ENCODE measurements at regions not wholly inside any gene's neighbourhood (a gene's known extent, or its start where the extent isn't known, plus 50 kb on each side); places are given as distances from the start of the nearest gene placed in this dataset.
"Not testable (repeated sequence)": the region's sequence is repeated elsewhere in the genome, so short reads cannot be mapped to it uniquely, and the experiment has no call there.

DNA sequence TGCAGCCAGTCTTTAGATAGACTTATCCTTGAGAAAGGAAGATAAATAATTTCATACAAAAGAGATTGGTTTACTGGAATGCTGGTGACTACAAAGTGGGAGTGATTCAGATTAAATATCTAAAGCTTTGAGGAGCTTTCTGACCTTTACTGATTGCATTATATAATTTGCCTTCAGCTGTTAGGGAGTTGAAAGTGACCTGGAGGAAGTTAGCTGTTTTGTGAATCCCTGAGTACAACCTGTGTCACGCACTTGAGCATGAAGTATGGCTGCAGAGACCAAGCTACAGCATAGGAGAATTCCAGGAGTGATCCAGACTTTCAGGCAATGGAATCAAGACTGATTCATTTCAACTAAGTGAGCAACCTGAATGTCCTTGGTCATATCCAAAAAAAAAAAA is 1848.3 kb upstream of the RAG2 start:
- no peak for DNase-seq (ENCODE audit: low read depth in 2 of 2)

DNA sequence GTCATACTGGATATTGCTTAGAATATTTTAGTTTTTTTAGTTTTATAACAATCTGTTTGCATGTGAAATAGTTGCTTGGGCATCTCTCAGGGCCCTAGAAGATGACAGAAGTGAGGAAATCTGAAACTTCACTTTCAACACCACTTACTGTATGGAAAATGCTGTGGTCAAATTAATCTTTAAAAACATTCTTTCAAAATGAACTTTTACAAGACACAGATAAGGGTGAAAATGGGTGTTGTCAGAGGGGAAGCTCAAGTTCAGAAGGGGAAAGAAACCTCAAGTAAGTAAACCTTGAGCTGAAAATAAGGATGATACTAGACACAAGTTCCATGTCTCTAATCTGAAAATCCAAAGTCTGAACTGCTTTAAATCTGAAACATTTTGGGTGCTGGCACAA is 1840.1 kb upstream of the RAG2 start:
- DNase-seq (ENCODE audit: low read depth in 2 of 2): no peak

DNA sequence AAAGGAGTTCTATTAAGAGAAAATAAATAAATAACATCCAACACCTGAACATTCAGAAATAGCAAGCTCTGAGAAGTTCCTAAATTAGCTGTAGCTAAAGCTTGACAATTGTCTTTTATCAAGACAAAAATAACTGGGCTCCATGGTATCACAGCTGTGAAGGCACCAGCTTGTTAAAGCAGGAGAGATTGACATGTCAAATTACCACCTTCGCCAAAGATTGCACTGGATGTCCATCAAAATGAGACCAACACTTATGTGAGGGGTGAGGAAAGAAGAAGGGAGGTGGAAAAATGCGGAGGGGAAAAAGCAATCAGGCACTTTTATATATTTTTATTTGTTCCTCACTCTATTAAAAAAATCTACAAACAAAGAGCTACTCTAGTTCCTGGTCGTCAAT is 1827.5 kb upstream of the RAG2 start:
- DNase-seq (ENCODE audit: low read depth in 2 of 2): no peak

DNA sequence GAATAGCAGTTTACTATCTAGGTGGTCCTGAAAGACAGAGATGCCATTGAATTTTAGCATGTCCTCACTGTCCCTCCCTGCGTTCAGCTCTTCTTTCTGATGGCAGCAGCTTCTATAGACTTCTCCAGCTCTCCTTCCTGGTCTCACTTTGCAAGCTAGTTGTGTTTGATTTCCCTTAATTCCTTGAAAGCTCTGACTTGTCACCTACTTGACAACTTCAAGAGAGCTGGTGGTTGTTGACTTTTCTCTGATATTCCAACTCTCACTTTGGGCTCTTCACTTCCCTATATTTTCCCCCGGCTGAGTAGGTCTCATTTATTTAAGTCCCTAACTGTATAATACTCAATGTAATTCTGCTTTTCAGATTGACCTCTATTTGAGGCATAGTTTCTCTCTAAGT is 1825.0 kb upstream of the RAG2 start:
- no peak for DNase-seq (ENCODE audit: low read depth in 2 of 2)

DNA sequence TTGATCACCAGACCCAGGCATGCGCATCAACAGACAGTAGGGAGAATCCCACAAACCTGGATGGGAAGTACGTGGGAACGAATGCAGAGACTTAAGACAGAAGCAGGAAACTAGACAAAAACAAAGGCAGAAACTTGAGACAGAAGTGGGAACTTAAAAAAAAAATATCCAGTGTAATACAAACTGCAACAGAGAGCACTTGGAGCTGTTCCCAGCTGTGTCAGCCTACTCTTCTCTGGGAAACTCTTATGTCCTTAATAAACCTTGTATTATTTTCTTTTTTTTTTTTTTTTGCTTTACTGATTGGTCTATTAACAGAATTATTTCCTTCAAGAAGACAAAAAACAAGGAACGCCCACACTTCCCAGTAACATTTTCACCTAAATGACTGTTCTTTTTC is 1818.1 kb upstream of the RAG2 start:
- DNase-seq (ENCODE audit: low read depth in 2 of 2): no peak

DNA sequence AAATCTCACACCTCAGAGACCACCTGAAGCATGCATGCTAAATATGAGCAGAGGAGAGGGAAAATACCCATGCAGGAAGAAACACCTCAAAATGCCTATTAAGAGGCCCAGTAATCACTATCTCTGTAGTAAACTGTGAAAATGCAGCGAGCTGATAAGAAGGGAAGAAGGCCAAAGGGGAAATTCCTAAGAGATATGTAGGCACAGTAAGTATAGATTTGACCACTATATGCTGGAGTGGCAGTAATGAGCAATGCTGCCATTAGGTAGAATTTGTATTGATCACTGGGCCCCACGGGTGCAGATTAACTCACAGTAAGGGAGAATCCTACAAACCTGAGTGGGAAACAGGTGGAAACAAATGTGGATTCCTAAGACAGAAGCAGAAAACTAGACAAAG is 1813.1 kb upstream of the RAG2 start:
- DNase-seq (ENCODE audit: low read depth in 2 of 2): no peak

DNA sequence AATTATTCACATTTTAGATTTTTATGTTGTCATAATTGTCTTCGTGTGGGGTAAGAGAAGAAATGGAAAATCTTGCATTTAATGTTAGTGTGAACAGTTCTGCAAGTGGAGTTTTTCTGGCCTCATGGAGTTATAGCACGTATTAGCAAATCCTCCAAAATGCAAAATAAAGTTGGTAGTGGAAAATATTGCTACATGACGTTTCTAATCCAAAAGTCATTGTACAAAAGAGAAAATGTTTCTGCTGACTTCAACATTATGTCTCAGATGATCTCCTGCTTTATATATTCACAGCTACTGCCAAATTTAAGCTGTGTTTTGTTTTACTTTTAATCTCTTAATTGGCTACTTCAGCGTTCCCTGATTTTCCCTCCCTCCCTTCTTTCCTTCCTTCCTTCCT is 1804.0 kb upstream of the RAG2 start:
- no peak for DNase-seq (ENCODE audit: low read depth in 2 of 2)

DNA sequence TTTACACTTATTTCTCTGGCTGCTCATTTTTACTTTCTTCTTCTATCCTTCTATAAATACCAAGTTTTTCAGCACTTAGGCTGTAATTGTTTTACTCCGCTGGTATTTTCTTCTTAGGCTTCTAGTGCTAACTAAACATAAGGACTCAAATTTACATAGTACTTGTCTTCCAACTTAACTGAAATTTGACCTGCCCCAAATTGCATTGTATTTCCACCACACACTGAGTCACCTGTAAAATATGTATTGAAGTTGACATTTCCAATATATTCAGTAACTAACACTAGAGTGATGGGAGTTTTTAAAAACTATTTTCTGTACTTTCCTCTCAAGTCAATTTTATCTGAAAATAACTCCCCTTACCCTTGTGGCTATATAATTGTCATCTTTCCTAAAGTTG is 1794.1 kb upstream of the RAG2 start:
- no peak for DNase-seq (ENCODE audit: low read depth in 2 of 2)

DNA sequence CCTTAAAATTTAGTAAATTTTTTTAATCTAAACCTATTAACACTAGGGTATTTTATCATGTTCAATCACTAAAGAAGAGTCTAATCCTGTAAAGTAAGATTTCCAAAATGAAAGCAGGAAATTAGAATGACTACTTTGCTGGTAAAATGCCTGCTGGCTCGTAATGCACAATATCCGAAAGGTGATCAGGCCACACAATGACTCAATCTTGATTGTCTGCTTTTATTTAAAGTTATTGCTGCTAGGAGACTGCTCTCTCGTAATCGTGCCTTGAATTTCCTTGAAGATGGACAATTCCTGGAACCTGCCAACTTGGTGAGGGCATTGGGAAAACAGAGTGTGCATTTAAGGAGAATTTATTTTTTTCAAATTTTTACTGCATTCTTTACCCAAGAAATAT is 1786.5 kb upstream of the RAG2 start:
- no peak for DNase-seq (ENCODE audit: low read depth in 2 of 2)

DNA sequence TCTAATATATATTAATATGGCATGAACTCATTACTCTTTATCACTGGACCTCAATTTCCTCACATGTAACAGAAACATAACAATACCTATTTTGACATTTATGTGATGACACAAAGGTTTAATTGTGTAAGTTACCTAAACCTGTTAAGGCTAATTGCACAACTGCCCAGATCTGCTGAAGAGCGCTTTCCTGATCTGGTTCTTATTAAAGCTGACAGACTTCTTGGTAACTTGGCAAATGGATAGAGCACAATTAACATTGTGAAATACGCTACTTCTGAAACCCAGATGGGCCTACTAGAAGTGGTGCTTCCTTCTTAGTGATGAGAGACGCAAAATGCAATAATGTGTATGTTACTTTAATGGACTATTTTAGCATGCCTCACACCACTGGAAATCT is 1767.2 kb upstream of the RAG2 start:
- no peak for DNase-seq (ENCODE audit: low read depth in 2 of 2)

DNA sequence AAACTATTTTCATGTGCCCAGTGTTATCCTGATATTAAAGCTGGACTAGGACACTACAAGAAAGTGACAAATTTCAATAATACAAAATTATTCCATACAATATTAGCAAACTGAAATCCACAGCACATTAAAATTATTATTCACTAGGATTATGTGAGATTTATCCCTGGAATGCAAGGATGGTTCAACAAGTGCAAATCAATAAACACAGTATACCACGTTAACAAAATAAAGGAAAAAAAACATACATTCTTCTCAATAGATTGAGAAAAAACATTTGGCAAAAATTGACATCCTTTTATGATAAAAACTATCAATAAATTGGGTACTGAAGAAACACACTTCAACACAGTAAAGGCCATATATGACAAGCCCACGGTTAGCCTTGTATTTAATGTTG is 1758.2 kb upstream of the RAG2 start:
- DNase-seq (ENCODE audit: low read depth in 2 of 2): no peak

DNA sequence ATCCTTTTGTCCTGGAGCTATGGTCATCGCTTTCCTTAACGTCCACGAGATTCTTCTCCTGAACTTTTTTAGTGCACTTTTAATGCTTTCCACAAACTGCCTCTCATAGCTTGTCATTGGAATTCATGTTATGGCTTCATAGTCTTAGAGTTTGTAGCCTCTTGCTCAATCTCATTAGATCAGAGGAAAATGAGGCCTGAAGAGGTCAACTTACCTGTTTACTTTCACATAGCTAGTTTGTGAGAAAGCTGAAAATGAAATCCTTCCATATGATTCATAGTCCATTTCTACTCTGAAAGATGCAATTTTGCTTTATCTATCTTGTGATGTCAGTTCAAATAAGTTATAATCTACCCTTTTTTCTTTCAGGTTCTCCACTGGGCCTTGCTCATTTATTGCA is 1747.2 kb upstream of the RAG2 start:
- no peak for DNase-seq (ENCODE audit: low read depth in 2 of 2)

DNA sequence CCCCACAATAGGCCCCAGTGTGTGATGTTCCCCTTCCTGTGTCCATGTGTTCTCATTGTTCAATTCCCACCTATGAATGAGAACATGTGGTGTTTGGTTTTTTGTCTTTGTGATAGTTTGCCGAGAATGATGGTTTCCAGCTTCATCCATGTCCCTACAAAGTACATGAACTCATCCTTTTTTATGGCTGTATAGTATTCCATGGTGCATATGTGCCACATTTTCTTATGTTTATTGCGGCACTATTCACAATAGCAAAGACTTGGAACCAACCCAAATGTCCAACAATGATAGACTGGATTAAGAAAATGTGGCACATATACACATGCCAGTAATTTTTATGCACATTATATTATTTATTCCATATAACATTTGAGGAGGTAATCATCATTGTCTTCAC is 1743.6 kb upstream of the RAG2 start:
- DNase-seq (ENCODE audit: low read depth in 2 of 2): not testable (repeated sequence)

DNA sequence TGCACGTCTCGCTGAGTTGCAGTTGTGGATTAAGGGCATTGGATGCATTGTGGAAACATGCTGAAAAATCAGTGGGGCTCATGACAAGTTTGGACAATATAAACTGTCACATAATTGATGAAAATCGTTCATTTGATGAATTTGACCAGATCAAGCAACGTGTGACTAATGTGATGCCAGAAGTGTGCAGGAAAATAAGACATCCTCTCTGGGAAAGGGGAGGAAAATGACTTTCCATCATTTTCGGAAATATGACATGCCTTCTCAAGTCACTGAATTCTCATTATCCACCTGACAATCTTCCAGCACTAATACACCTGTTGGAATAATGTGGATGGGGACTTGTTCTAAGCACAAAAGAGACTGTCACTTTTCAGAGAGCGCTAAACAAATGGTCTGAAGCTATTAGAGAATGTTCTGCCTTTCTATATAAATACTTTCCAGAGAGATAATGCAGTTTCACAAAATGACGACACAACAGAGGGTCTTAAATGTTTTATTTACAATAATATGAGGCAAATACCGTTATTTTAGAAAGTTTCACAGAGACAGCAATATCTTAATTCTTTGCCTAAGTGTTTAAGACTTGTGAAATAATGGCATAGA is 1741.9 kb upstream of the RAG2 start:
- DNase-seq (ENCODE audit: low read depth in 2 of 2): no peak

DNA sequence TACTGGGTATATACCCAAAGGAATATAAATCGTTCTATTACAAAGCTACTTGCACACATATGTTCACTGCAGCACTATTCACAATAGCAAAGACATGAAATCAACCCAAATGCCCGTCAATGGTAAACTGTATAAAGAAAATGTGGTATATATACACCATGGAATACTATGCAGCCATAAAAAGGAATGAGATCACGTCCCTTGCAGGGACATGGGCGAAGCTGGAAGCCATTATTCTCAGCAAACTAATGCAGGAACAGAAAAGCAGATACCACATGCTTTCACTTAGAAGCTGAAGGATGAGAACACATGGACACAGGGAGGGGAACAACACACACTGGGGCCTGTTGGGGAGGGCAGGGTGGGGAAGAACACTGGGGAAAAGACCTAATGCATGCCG is 1740.0 kb upstream of the RAG2 start:
- not testable (repeated sequence) for DNase-seq (ENCODE audit: low read depth in 2 of 2)

DNA sequence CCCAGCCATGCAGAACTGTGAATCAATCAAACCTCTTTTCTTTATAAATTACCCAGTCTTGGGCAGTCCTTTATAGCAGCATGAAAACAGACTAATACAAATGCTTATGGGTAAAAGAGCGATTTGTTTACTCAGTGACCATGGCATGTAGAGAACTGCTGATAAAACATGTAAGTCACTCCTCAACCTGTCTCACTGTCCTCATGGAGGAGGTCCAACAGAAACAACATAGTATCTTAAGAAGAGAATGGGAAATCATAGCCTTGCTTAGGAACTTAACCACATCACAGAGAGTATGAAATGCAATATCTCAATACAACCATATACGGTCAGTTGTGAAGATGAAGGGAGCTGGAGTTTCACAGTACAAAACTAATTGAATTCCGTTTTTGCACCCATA is 1734.0 kb upstream of the RAG2 start:
- DNase-seq (ENCODE audit: low read depth in 2 of 2): no peak

DNA sequence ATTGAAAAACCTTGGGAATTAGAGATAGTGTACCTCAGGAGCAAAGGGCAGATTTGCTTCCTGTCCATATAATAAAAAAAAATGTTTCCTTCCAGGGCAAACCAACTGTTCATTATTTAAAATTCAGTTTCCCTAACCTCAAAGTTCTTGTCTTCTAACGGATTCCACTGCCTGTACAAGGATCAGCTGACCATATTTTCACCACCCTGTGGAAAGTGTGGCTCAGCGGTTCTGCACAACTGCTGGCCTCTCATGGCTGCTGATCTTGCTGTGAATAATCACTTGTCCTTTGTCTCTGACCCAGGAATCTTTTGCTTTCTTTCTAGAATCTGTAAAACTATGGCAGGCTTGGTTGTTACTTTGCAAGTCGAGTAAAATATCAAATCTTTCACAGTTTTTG is 1732.5 kb upstream of the RAG2 start:
- DNase-seq (ENCODE audit: low read depth in 2 of 2): no peak

DNA sequence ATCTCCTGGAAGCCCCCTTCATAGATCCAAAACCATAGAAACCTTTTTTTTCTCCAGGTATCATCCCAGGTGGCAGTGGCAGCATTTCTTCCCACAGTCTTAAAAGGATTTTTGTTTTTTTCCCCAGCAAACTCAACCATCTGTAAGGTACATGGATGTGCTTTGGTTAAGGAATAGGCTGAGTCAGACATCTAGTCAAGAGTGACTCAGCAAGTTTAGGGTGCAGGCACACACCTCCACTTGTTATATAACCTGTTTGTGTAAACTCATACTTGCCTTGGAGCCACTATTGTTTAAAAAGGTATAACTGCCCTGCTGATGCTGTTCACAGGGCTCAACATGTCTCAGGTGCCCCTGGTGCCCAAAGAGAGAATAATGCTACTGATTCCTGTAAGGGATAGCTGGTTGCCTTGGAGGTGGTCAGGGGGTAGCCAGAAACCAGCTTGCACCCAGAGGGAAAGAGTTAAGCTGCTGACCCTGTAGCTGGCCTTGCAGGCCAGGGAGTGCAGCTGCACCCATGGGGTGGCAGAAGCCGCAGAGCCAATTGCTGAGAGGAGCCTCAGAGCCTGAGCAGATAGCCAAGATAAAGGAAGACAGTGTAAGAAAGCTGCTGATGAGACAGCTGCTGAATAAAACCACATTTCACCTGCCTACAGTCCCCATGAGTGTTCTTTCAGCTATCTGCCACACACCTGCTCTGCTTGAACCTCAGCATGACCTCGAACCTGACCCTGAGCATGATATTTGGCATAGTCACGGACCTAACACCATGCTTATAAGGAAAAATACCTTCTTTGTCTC is 1726.1 kb upstream of the RAG2 start:
- no peak for DNase-seq (ENCODE audit: low read depth in 2 of 2)

DNA sequence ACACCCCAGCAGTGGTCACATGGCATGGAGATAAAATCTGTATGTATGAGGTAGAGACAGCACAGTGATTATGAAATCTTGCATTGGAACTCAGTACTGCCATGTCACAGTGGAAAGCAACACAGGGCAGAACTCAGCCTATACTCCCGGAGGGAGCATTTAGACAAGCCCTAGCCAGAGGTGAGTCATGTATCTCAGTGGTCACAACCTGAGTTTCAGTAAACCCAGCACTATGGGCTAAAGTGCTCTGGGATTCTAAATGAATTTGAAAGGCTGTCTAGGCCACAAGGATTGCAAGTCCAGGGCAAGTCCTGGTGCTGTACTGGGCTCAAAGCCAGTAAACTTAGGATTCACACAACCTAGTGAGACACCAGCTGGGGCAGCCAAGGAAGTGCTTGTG is 1717.1 kb upstream of the RAG2 start:
- DNase-seq (ENCODE audit: low read depth in 2 of 2): no peak

DNA sequence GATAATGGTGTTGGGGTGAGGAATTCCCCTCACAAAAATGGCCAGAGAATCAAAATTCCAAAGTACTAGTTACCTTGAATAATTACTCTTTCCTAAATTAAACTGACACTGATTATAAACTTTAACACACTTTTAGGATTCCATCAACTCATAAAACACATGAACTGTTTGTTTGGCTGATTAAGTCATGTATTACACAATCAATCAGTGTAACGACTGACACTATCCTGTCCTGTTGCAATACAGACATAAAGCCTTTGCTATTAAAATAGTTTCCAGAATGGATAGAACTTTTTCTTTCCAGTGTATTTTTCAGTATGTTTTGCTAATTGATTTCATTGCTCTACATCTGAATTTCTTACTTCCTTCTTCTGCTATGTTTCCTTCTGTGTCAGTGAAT is 1709.4 kb upstream of the RAG2 start:
- no peak for DNase-seq (ENCODE audit: low read depth in 2 of 2)

DNA sequence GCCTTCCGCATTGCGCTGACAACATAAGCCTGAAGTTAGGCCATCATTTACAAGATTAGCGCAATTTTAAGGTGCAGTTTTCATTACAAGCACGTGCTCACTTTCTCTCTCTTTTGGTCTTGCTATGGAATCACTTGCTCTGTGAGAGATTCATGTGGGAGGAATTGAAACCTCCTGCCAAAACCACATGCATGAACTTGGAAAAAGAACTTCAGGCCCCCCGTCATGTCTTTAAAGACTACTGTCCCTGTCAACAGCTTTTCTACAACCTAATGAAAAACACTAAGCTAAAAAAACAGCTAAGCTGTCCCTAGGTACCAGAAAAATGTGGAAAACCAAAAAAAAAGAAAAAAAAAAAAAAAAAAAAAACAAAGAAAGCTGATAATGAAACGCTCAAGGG is 1707.6 kb upstream of the RAG2 start:
- DNase-seq (ENCODE audit: low read depth in 2 of 2): no peak

DNA sequence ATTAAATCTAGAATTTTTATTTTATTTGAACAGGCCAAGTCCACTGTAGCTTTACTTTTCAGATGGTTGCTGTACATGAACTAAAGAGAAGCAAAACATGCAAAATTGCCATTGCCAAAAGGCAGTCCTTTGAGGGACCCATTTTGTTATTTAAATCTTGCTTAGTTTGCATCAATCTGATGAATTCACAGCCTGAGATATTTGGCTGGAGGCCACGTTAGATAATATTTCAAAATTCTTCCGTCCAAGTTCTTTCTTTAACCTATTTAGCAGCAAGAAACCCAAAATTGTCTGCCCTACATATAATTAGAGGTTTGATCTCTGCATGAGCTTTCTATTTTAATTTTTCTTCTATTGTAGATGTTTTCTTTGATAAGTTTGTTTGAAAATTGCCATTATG is 1706.9 kb upstream of the RAG2 start:
- no peak for DNase-seq (ENCODE audit: low read depth in 2 of 2)

DNA sequence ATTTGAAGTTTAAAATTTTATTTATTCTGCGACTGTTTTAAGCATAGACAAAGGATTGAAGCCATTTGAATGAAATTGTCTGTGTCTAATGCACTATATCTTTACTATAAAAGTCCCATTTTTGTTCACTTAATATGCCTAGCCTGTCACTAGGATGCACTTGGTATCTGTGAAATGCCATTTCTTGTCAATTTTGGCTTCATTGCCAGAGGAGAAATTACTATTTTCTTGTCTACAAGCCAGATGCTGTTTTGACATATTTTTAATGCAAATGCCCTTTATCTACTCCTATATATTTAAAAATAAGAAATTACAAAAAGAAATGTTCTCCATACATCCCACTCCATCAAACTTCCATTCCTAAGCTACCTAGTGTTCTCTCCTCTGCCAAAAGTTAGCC is 1704.5 kb upstream of the RAG2 start:
- no peak for DNase-seq (ENCODE audit: low read depth in 2 of 2)

DNA sequence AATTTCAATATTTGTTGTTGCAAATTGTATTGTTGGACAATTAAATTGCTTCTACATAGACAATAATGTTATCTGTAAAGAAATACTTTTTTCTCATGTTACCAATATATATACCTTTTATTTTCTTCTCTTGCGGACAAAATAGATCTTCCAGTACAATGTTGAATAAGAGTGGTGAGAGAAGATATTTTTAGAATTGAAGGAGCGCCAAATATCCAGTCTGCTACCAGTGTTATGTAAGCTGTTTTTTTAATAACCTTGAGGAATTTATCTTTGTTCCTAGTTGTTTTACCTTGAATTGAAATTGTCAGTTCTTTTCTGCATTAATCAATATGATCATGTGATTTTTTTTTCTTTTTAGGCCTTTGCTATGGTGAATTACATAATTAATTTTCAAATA is 1702.5 kb upstream of the RAG2 start:
- DNase-seq (ENCODE audit: low read depth in 2 of 2): no peak
